GM18502 (cell line): ENCODE measurements at regions not wholly inside any gene's neighbourhood (a gene's known extent, or its start where the extent isn't known, plus 50 kb on each side); places are given as distances from the start of the nearest gene placed in this dataset.

Experiments
- ATAC-seq: cut with Tn5 transposase; IDR thresholded peaks from one replicate; pipeline ENCODE4 v1.9.1; 2021; ENCODE audit warnings: mild to moderate bottlenecking; ENCODE audit not compliant: unreplicated experiment, poor library complexity

DNA sequence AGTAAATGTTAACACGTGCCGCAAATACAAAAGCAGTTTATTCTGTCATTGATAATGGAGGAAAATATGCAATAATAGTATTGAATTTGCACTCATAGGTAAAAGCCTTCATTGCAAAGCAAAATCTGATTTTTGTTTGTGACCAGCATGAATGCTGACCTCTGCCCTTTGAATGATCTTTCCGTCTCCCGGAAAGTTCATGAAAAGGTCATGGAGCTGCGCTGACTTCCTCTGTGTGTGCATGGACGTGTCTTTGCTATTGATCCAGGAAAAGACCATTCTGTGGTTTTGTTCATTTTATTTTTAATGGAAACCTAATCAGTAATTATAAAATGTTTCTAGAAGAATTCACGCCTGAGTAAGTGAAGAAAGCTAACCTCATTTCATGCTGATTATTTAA is 320.0 kb downstream of the MTX2 start:
- no peak for ATAC-seq

DNA sequence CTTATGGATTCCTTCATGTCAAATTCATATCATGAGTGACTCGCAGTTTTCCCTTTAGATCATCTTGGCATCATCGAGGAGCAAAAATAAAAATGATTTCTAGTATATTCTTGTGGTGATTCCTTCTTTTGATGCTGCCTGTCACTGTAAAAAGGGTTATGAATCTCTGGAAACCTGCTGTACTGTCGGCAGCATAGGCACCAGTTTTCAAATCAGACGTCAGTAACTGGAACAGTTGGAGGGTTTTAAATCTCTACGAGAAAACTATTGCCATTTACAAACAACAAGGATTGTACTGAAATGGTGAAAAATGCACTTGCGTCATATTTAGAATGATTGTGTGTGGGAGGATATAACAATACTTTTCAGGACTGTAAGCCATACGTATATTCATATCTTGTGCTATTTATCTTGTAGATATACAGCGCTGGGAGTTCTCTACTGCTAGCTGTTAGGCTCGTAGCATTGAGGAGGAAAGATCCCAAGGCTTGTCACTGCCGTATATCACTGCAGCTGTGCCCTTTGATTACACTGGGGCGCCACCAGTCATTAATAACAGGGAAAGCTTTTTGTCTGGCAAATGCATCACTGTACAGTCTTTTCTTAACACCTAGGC is 320.7 kb downstream of the MTX2 start:
- no peak for ATAC-seq

- ATAC-seq: no peak
Observed at GRCh38 chr2:176592216-176592615, 323.0 kb downstream of the MTX2 start.

DNA sequence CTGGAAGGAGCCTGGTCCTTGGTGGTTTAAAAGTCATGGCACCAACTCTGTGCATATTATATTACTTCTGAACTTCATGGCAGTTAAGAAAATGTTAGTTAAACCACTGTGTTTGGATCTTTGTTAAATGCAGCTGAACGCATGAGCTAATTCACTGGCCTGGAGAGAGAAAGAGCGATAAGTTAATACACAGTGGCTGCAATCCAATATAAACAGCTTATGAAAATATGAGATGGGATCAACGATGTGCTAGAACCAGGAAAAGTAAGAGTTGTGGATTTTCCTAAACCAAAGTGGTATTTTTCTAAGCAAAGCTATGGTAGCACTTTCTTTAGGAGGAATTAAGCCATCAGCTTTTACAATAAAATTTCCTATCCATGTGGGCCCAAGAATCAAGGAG is 326.7 kb downstream of the MTX2 start:
- ATAC-seq: no peak

- no peak for ATAC-seq
Observed at GRCh38 chr2:176597916-176598315, 328.7 kb downstream of the MTX2 start.

DNA sequence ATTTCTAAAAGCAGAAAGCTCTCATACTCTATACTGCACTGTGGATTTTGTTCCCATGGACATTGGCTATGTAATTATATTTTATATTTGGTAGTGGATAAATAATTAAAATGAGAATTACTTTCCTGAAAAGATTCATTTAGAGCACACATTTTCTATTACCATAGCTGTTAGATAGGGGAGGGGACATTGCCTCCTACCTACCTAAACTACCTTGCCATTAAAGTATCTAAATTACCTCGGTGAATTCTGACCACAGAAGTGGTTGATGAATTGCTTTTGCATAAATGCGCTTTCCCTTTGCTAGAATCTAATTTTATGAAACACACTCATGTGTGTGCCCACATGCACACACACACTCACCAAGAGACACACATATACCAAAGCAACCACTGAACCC is 329.1 kb downstream of the MTX2 start:
- no peak for ATAC-seq

GRCh38 chr2:176599796-176600485 is 330.7 kb downstream of the MTX2 start:
- no peak for ATAC-seq

GRCh38 chr2:176601066-176601465 is 331.8 kb downstream of the MTX2 start:
- no peak for ATAC-seq

- no peak for ATAC-seq
Observed at GRCh38 chr2:176612036-176612435, 342.8 kb downstream of the MTX2 start.

DNA sequence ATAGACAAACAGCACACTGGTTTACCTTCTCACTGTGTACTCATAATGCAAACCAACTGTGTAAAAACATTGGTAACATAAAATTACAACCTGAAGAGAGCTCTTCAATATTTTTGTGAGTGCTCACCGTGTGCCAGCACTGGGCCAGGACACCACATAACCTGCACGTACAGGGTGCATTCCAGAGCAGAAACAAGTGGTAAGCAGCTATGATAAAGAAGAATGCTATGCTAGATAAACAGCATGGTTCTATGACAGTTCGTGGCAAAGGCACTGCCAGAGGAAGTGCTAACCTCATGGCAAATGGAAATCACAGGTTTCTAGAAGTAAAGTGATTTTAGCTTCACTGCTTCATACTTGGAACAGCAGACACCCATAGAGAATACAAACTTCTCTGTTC is 343.5 kb downstream of the MTX2 start:
- no peak for ATAC-seq

DNA sequence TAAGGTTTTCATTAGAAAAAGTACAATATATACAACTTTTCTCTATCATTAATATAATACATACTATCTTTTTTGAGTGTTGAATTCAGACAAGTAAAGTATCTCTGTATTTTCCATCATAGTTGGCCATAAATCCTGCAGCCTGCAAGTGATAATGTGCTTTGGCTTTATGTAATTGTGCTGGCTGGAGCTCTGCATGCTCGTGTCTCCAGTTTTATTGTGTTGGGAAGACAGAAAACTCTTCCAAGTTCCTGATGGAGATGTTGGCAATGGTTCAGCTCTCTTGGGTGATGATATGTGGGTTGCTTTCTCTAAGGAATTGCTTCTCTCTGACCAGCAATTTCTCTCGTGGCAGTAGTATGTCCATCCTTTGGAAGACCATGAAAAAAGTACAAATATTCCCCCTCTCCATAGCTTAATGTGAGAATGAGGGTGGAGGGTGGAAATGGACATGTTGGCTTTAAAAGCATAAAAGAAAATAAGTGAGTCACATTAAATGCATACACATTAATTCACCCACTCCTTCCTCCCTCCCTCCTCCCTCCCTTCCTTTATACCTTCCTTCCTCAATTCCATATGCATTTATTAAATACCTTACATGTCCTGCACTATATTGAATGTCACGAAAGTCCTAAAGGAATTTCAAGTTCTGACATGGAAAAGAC is 344.2 kb downstream of the MTX2 start:
- ATAC-seq: no peak

- ATAC-seq: no peak
Observed at GRCh38 chr2:176614049-176614448, 344.8 kb downstream of the MTX2 start.

DNA sequence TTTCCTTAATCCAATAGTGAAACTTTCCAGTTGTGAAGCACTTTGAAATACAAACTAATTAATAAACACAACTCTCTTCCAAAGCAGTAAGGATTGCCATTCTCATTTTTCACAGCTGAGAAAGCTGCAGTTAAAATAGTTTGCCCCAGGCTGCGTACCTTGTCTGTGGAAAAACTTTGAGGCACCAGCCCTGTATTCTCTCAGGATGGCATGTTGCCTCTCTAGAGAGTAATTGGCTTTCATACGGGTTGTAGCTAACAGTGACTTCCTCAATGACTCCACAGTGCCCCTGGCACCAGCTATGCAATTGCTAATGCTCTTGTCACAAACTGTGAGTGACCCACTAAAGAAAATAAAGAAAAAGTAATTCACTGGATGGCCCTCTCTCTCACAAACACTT is 345.7 kb downstream of the MTX2 start:
- ATAC-seq: no peak

DNA sequence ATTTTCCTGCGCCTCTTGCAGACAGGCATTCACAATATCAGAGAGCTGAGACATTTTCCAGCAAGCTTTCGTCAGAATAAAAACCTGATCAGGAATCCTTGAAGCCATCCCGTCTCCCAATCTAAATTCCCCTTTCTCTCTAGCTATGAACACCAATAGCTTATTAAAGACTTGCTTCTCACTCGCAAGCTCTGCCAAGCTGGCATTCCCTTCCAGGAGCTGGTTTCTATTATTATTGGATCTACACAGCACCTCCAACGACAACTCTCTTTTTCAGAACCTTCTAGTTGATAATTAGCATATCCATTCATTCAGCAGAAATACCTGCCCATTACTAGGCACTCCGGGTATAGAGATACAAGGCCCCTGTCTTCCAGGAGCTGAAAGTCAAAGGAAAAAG is 350.3 kb downstream of the MTX2 start:
- no peak for ATAC-seq

GRCh38 chr2:176621350-176621749 is 352.1 kb downstream of the MTX2 start:
- no peak for ATAC-seq

DNA sequence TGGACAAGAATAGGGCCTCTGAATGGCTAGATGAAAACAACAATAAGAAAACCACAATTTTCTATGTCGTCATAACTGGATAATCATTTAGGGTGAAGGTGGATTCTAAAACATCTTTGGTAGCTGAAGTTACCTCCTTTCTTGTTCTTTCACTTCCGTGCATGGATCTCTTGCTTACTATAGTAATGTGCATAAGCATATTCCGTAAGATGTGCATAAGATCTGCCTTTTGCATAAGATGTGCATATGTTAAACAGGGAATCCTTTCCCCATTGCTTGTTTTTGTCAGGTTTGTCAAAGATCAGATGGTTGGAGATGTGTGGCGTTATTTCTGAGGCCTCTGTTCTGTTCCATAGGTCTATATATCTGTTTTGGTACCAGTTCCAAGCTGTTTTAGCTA is 353.6 kb downstream of the MTX2 start:
- ATAC-seq: no peak

DNA sequence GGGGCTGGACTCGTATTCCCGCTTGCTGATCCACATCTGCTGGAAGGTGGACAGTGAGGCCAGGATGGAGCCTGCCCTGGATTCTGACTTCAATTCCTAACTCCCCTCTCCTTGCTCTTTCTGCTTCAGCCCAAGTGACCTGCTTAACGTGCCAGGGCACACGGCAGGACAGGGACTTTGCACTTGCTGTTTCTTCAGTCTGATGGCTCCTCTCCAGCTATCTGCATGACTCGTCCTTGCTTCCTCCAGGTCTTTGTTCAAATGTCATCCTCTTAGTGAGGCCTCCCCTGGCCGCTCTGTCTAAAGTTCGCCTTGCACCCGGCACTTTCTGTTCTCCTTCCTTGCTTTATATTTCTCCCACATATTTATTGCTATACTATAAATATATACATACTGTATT is 357.6 kb downstream of the MTX2 start:
- ATAC-seq: no peak

DNA sequence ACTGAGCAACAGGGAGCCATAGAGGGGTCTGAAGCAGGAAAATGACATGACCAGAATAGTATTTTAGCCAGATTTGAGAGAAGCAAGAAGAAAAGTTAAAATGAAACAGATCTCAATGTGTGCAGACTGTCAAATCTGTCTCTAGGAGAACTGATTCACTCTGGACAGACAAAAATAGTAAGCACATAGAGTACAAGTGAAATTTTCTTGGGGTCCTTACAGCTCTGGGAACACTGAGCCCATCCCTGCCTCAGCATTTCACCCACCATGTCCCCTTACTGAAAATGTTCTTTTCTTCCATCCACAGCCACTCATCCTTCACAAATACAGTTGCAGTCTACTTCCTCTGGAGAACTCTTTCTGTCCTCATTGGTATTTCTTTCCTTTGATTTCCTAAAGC is 359.2 kb downstream of the MTX2 start:
- no peak for ATAC-seq

- ATAC-seq: no peak
Observed at GRCh38 chr2:176633754-176634153, 364.5 kb downstream of the MTX2 start.

- no peak for ATAC-seq
Observed at GRCh38 chr2:176636401-176636800, 367.2 kb downstream of the MTX2 start.

GRCh38 chr2:176637142-176637485 is 367.9 kb downstream of the MTX2 start:
- ATAC-seq: no peak
